Upper lobe of right lung (tissue), 1 donor: ENCODE measurements at regions not wholly inside any gene's neighbourhood (a gene's known extent, or its start where the extent isn't known, plus 50 kb on each side); places are given as distances from the start of the nearest gene placed in this dataset.

Source experiments
- ATAC-seq: fragments of 200-7000 bp; cut with Tn5 transposase; one replicate; pipeline ENCODE4 v1.9.1; 2020; ENCODE audit warnings: mild to moderate bottlenecking, moderate library complexity
- DNase-seq: peaks from one replicate; pipeline ENCODE4 v3.0.0-alpha.2; 2020
- H3K27ac ChIP-seq: fragments of 200-600 bp; one replicate; pipeline ENCODE4 v1.8.0; 2022
- H3K27me3 ChIP-seq: fragments of 200-600 bp; one replicate; pipeline ENCODE4 v1.8.0; 2022; ENCODE audit warnings: mild to moderate bottlenecking
- H3K36me3 ChIP-seq: fragments of 200-600 bp; one replicate; pipeline ENCODE4 v1.8.0; 2022
- H3K4me1 ChIP-seq: fragments of 200-600 bp; one replicate; pipeline ENCODE4 v1.8.0; 2022
- H3K4me3 ChIP-seq: fragments of 200-600 bp; one replicate; pipeline ENCODE4 v1.8.0; 2022; ENCODE audit warnings: mild to moderate bottlenecking
- H3K9me3 ChIP-seq: fragments of 200-600 bp; one replicate; pipeline ENCODE4 v1.8.0; 2022
- CTCF ChIP-seq: fragments of 200-600 bp; IDR thresholded peaks from one replicate; pipeline ENCODE4 v1.8.0; 2022; ENCODE audit warnings: antibody characterized with exemption
- intact Hi-C: fragments of 100-400 bp; cut with DNase I; formaldehyde crosslinking; loops from one replicate; pipeline ENCODE4 v1.11.0; 2022
- donor health status: DM: no; HTN: yes; CAD: no; lungs with severe emphysema.

- no peaks in the 10 kb centered on the region for H3K4me1 ChIP-seq
- DNase-seq (no peak), ATAC-seq (no peak)
- intact Hi-C loops, result no loop called here
- H3K36me3 ChIP-seq, result no peaks in the 10 kb centered on the region
- H3K9me3 ChIP-seq, result no peaks in the 10 kb centered on the region
- no peak overlapping the region for H3K4me3 ChIP-seq
- TF ChIP-seq CTCF, result no peak
- H3K27ac ChIP-seq, result no peak overlapping the region
- no peaks in the 10 kb centered on the region for H3K27me3 ChIP-seq
Observed at GRCh38 chr7:125383324-125383723, 453.7 kb upstream of the POT1 start.

- Histone ChIP-seq H3K27me3 (no peaks in the 10 kb centered on the region), H3K27ac (no peak overlapping the region), H3K4me1 (no peaks in the 10 kb centered on the region), H3K36me3 (no peaks in the 10 kb centered on the region), H3K9me3 (no peaks in the 10 kb centered on the region), H3K4me3 (no peak overlapping the region)
- ATAC-seq (no peak), DNase-seq (no peak)
- TF ChIP-seq CTCF, result no peak
- intact Hi-C loops, result no loop called here
Observed at GRCh38 chr7:125382401-125382800, 452.8 kb upstream of the POT1 start.

- no peak for TF ChIP-seq CTCF
- H3K9me3 ChIP-seq, result no peaks in the 10 kb centered on the region
- ATAC-seq, result no peak
- no peak for DNase-seq
- no peak overlapping the region for H3K4me3 ChIP-seq
- intact Hi-C loops, result no loop called here
- H3K36me3 ChIP-seq, result no peaks in the 10 kb centered on the region
- H3K27me3 ChIP-seq, result no peaks in the 10 kb centered on the region
- no peak overlapping the region for H3K27ac ChIP-seq
- no peaks in the 10 kb centered on the region for H3K4me1 ChIP-seq
Observed at GRCh38 chr7:125375942-125376341, 446.3 kb upstream of the POT1 start.

- Histone ChIP-seq H3K27me3 (no peaks in the 10 kb centered on the region), H3K4me1 (no peaks in the 10 kb centered on the region), H3K9me3 (no peaks in the 10 kb centered on the region), H3K4me3 (no peak overlapping the region), H3K36me3 (no peaks in the 10 kb centered on the region), H3K27ac (no peak overlapping the region)
- ATAC-seq (no peak), DNase-seq (no peak)
- no peak for TF ChIP-seq CTCF
- intact Hi-C loops, result no loop called here
Observed at GRCh38 chr7:125370502-125370901, 440.9 kb upstream of the POT1 start.

GRCh38 chr7:125363873-125364272 is 434.2 kb upstream of the POT1 start:
- intact Hi-C loops, result no loop called here
- H3K27me3 ChIP-seq, result no peaks in the 10 kb centered on the region
- no peaks in the 10 kb centered on the region for H3K36me3 ChIP-seq
- no peak for DNase-seq
- ATAC-seq, result no peak
- H3K27ac ChIP-seq, result no peak overlapping the region
- H3K9me3 ChIP-seq, result no peaks in the 10 kb centered on the region
- no peak overlapping the region for H3K4me3 ChIP-seq
- H3K4me1 ChIP-seq, result no peaks in the 10 kb centered on the region
- no peak for TF ChIP-seq CTCF

- Histone ChIP-seq H3K27ac (no peak overlapping the region), H3K9me3 (no peaks in the 10 kb centered on the region), H3K27me3 (no peaks in the 10 kb centered on the region), H3K36me3 (no peaks in the 10 kb centered on the region), H3K4me1 (no peaks in the 10 kb centered on the region), H3K4me3 (no peak overlapping the region)
- TF ChIP-seq CTCF, result no peak
- DNase-seq (no peak), ATAC-seq (no peak)
- intact Hi-C loops, result no loop called here
Observed at GRCh38 chr7:125358551-125359167, 429.0 kb upstream of the POT1 start.
